Amygdala (tissue), 56 donors: ENCODE measurements at regions not wholly inside any gene's neighbourhood (a gene's known extent, or its start where the extent isn't known, plus 50 kb on each side); places are given as distances from the start of the nearest gene placed in this dataset.
"Not testable (repeated sequence)": the region's sequence is repeated elsewhere in the genome, so short reads cannot be mapped to it uniquely, and the experiment has no call there.

Experiments
- DNase-seq, 56 donors: peaks; one replicate each; lab custom pipeline; 2025; lab: John Stamatoyannopoulos, UW

GRCh38 chr5:124836314-124836713, 89.9 kb upstream of the ZNF608 start:
- not testable (repeated sequence) for DNase-seq

GRCh38 chr5:124839371-124839998, 93.0 kb upstream of the ZNF608 start:
- no peak for DNase-seq

GRCh38 chr5:124841829-124842712, 95.6 kb upstream of the ZNF608 start:
- no peak for DNase-seq

- no peak for DNase-seq
Measured at GRCh38 chr5:124842725-124843595, 96.5 kb upstream of the ZNF608 start.

- DNase-seq, result no peak
Measured at GRCh38 chr5:124843596-124843899, 97.1 kb upstream of the ZNF608 start.

GRCh38 chr5:124844371-124844920, 98.0 kb upstream of the ZNF608 start:
- DNase-seq, result no peak

GRCh38 chr5:124847907-124848306, 101.5 kb upstream of the ZNF608 start:
- DNase-seq, result no peak

- no peak for DNase-seq
Measured at GRCh38 chr5:124849774-124850173, 103.3 kb upstream of the ZNF608 start.

- DNase-seq, result no peak
Measured at GRCh38 chr5:124856726-124857125, 110.3 kb upstream of the ZNF608 start.

GRCh38 chr5:124858612-124859011, 112.2 kb upstream of the ZNF608 start:
- no peak for DNase-seq

- DNase-seq, result peak in 8 of 56 donors; percentile 4 to 33 (median 13)
Measured at GRCh38 chr5:124859027-124859426, 112.6 kb upstream of the ZNF608 start.

- DNase-seq, result no peak
Measured at GRCh38 chr5:124859556-124860290, 113.3 kb upstream of the ZNF608 start.

GRCh38 chr5:124860291-124860655, 113.8 kb upstream of the ZNF608 start:
- DNase-seq, result no peak

- no peak for DNase-seq
Measured at GRCh38 chr5:124865066-124865465, 118.6 kb upstream of the ZNF608 start.

- no peak for DNase-seq
Measured at GRCh38 chr5:124865603-124866354, 119.3 kb upstream of the ZNF608 start.

- no peak for DNase-seq
Measured at GRCh38 chr5:124866355-124867136, 120.1 kb upstream of the ZNF608 start.

GRCh38 chr5:124867137-124867704, 120.8 kb upstream of the ZNF608 start:
- DNase-seq, result no peak

GRCh38 chr5:124868676-124869075, 122.2 kb upstream of the ZNF608 start:
- DNase-seq, result no peak
